ENCODE measurements at regions not wholly inside any gene's neighbourhood (a gene's known extent, or its start where the extent isn't known, plus 50 kb on each side); places are given as distances from the start of the nearest gene placed in this dataset.
"Not testable (repeated sequence)": the region's sequence is repeated elsewhere in the genome, so short reads cannot be mapped to it uniquely, and the experiment has no call there.

DNA sequence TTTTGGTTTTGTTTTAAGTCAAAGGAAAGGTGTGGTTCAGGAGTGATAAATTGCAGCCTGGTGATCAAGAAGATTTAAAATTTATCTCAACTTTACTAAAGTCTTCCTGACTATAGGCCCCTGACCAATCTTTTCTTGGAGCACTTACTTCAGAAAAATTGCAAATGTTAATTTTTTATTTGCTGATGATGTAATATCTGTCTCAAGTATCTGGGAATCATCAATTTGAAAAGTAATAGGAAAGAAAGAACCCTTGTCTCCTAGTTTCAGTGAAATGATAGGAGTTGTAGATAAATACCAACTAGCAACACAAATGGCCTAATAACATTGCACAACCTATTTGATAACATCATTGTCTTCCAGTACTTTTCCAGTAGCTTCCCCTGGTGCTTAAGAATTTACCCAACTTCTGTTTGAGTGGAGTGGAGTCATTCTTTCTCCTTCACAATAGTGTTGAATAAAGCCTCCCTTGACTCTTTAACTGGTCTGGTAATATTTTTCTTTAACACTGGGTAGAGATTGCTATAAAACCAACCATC is 648.3 kb upstream of the ADGRB3 start:
- no peak for DNase-seq

DNA sequence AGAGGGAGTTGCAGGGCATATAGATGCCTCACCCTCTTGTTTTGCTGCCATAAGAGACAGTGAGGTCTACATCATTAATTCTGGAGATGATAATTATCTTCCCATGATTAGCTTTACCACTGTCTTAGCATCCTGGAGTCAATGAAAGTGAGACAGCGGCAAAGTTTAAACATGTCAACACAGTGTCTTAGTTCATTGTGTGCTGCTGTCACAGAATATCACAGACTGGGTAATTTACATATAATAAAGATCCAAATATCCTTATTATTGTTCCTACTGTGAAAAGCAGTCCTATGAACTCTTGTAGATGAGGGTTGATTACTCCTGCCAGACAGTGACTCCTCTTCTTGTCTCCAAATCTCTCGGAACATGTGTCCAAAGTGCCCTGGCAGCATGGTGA is 658.6 kb upstream of the ADGRB3 start:
- DNase-seq: no peak

DNA sequence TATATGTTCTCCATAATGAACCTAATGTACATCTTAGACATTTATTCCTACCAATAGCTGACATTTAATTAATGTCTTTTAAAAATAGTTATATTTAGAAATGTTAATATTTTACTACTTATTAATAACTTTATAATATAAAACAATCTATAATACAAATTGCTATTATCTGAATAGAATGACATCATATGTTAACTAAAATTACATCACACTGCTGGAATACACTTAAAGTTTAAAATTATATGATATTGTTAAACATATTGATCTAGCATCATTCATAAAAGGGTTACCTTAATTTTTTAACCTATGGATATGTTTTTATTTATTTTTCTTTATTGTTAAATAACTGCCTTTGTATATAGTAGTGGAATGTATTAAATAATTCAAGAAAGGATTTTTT is 660.2 kb upstream of the ADGRB3 start:
- DNase-seq: no peak

DNA sequence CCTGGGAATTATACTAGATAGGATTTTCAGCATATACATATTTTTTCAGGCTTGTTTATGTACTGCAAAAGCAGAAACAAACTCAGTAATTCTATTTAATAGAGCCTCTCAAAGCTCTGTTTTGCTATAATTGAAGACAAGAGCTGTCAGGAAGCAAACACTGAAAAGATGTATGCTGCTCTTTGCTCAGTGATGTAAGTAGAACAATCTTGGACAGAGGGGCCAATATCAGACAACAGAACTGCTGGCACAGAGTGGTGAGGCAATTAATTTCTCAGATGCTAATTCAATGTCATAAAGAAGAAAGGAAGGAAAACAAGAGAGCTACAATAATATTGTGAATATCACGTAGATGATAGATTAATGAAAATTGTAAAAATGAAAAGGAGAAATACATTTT is 663.3 kb upstream of the ADGRB3 start:
- DNase-seq: no peak

DNA sequence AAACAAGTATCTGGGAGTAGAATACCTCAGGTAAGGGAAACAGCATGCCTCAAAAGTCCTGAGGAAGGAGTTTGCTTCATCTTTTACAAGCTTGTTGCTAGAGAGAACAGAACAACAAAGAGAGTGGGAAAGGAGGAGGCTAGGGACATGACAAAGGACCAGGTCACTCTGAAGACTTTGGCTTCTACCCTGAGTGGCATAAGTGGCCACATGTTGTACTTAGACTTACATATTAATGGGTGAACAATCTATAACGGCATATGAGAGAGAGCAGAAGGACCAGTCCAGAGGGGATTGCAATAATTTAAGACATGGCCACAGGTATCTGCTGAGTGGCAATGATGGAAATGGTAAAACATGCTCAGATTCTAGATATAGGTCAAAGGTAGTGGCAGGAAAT is 668.3 kb upstream of the ADGRB3 start:
- no peak for DNase-seq

DNA sequence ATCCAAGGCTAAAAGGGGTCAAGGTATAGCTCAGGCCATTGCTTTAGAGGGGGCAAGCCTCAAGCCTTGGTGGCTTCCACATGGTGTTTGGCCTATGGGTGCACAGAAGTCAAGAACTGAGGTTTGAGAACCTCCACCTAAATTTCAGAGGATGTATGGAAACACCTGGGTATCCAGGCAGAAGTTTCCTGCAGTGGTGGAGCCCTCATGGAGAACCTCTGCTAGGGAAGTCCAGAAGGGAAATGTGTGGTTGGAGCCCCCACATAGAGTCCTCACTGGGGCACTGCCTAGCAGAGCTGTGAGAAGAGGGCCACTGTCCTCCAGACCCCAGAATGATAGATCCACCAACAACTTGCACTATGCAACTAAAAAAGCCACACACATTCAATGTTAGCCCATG is 678.7 kb upstream of the ADGRB3 start:
- DNase-seq: no peak

DNA sequence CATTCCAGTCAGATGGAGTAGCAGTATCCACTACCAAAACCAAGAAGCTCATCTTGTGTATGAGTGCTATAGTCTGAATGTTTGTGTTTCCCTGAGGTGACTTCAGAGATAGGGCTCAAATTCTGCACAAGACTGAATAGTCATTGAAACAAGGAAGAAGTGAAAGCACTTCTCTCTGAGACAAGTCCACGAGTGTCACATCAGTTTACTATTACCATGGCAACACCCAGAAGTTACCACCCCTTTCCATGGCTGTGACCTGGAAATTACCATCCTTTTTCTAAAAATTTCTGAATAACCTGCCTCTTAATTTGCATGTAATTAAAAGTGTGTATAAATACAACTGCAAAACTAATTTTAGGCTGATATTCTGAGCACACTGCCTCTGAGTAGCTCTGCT is 682.1 kb upstream of the ADGRB3 start:
- DNase-seq: no peak

DNA sequence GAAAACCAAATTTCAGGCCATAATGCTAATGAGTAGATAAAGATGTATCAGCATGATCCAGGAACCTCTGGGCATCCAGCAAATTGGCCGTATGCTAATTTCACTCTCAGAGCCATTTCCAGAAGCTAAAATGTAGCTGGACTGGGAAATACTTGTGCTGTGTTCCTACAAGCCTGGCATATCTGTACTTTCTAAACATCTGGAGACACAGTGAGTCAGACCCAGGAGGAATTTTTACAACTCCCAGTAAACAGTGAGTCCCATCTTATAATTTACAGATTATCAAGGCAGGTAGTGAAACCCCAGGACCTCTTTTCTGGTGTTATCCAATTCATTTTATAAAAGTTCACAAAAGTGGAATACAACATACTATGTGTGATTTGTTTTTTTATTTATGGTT is 683.0 kb upstream of the ADGRB3 start:
- no peak for DNase-seq

DNA sequence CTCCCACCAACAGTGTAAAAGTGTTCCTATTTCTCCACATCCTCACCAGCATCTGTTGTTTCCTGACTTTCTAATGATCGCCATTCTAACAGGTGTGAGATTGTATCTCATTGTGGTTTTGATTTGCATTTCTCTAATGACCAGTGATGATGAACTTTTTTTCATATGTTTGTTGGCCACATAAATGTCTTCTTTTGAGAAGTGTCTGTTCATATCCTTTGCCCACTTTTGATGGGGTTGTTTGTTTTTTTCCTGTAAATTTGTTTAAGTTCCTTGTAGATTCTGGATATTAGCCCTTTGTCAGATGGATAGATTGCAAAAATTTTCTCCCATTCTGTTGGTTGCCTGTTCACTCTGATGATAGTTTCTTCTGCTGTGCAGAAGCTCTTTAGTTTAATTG is 687.3 kb upstream of the ADGRB3 start:
- DNase-seq: not testable (repeated sequence)

DNA sequence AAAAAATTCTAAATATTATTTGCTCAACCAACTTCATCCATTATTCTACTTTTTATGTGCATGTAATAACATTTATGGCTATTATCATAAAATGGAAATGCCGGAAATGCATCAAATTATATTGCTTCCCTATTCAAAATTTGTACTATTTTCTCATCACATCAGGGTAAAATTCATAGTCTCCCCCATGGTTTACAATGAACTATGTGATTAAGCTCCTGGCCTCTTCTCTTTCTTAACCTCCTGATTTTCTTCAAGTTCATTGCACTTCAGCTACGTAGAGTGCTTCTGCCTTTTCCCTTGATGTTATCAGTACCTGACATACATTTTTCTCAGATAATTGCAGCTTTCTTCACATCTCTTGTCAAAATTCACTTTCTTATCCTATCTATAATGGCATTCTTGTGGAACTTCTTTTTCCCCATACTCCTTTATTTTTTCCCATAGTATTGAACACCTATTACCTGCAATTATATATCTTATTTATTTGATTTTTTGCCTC is 699.1 kb upstream of the ADGRB3 start:
- no peak for DNase-seq

DNA sequence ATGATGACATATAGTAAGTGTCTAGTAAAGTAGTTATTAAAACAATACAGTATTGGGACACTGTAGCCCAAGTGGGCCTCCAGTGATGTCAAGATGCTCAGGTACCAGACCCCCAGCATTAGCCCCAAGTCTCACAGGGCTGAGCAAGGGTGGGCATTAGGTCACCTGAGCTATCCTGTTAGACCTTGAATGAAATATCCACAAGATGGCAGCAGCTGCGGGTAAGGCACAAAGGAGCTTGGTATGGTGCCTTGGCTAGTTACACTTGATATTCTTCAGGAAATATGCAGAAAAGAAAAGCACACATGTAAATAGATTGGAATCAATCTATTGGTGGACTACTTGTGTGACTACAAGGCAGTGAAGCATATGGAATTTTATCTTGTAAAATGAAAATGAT is 701.8 kb upstream of the ADGRB3 start:
- no peak for DNase-seq

DNA sequence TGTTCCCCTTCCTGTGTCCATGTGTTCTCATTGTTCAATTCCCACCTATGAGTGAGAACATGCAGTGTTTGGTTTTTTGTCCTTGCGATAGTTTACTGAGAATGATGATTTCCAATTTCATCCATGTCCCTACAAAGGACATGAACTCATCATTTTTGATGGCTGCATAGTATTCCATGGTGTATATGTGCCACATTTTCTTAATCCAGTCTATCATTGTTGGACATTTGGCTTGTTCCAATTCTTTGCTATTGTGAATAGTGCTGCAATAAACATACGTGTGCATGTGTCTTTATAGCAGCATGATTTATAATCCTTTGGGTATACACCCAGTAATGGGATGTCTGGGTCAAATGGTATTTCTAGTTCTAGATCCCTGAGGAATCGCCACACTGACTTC is 712.5 kb upstream of the ADGRB3 start:
- not testable (repeated sequence) for DNase-seq

DNA sequence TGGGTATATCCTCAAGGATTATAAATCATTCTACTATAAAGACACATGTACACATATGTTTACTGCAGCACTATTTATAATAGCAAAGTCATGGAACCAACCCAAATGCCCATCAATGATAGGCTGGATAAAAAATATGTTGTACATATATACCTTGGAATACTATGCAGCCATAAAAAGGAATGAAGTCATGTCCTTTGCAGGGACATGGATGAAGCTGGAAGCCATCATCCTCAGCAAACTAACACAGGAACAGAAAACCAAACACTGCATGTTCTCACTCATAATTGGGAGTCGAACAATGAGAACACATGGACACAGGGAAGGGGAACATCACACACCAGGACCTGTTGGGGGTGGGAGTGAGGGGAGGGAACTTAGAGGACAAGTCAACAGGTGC is 715.0 kb upstream of the ADGRB3 start:
- not testable (repeated sequence) for DNase-seq

DNA sequence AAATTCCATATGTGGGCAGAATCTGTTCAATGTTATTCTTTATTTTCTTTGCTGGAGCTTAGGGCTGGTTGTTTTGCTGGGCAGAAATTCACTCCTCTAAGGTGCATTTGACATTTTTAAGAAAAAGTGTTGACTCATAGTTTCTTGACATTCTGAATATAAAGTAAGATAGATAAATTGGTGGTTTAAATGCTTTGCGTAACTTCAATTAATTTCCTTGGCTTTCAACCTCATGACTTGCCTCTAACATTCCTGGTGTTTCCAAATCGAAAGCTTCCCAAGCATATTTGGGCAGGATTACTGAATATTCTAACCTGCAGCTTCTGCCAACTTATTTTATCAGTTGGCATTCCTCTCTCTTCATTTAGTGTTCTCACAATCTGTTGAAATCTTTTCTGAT is 718.7 kb upstream of the ADGRB3 start:
- DNase-seq: no peak

DNA sequence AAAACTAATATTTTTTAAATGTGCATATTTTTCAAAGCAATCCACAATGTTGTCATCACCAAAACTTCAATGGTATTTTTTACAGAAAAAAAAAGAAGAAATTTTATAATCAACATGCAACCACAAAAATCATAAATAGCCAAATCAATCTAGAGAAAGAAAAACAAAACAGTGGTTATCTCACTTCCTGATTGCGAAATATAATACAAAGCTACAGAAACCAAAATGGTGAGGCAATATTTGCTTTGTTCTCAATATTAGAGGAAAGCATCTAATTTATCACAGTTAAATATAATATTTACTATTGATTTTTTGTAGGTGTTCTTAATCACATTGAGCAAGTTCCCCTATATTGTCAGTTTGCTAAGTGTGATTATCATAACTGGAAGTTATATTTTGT is 720.7 kb upstream of the ADGRB3 start:
- DNase-seq: no peak

DNA sequence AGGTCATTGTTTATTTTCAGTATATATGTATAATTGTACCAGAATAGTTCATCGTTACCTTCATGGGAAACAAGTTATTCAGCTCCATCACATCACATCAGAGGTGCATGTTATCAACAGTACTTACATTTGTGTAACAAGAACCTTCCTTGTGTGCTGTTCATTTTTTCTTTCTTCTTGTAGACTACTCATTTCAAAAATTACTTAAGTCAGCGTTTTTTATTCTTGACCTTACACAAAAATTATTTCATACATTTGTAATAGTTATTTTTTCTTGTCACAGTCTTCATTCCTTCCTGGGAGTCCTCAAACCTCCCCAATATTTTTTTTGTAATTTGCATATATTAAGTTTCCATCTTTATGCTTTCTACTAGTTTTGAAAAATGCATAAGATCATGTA is 725.7 kb upstream of the ADGRB3 start:
- DNase-seq: no peak

DNA sequence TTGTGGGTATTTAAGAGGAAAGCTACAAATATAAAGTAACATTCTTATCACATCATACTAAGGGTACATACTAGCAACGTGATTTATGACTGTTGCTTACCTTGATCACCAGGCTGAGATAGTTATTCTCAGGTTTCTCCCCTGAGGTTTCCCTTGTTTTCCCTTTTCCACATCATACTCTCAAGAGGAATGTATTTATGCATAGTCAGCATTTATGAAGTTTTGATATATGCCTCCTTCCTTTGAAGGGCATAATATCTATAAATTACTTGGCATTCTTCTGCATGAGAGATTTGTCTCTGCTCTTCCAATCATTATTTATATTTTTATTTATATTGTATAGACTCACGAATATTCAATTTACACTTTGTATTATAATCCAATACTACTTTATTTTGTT is 726.7 kb upstream of the ADGRB3 start:
- no peak for DNase-seq

DNA sequence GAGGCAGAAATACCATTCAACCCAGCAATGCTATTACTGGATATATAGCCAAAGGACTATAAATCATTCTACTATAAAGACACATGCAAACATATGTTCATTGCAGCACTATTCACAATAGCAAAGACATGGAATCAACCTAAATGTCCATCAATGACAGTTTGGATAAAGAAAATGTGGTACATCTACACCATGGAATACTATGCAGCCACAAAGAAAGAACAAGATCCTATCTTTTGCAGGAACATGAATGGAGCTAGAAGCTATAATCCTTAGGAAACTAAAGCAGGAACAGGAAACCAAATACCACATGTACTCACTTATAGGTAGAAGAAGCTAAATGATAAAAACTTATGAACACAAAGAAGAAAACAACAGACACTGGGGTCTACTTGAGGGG is 730.3 kb upstream of the ADGRB3 start:
- DNase-seq: not testable (repeated sequence)

DNA sequence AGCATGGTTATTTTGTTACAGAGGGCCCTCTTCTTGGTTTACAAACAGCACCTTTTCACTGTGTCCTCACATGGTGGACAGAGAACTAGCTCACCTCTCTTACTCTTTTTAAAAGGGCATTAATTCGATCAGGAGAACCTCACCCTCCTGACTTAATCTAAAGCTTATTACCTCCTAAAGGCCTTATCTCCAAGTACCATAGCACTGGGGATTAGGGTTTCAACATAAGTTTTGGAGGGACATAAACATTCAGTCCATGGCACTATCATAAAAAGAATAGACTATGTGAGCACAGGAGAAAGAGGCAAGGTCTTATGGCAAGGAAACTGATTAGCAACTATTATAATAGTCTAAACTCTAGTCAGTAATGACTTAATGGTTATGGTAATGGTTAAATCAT is 736.2 kb upstream of the ADGRB3 start:
- DNase-seq: no peak

DNA sequence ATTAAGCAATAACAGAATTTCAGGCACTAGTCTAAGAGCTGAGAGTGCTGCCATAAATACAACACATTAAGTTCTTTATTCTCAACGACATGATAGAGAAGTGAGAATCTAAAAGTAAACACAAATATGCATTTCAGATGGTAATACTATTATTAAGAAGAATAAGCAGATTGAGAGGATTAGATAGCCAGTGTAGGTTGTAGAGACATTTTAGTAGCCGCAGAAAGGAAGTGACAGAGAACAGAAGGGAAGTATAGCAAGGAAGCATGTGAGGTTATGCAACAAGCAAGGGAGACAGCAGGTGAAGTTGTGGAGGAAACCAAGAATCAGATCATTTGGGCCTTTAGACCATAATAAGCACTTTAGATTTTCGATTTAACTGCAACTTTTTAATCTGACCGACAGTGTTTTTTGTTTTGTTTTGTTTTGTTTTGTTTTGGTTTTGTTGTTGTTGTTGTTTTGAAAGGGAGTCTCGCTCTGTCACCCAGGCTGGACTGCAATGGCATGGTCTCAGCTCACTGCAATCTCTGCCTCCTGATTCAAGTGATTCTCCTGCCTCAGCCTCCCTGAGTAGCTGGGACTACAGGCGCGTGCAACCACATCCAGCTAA is 737.0 kb upstream of the ADGRB3 start:
- DNase-seq: no peak

DNA sequence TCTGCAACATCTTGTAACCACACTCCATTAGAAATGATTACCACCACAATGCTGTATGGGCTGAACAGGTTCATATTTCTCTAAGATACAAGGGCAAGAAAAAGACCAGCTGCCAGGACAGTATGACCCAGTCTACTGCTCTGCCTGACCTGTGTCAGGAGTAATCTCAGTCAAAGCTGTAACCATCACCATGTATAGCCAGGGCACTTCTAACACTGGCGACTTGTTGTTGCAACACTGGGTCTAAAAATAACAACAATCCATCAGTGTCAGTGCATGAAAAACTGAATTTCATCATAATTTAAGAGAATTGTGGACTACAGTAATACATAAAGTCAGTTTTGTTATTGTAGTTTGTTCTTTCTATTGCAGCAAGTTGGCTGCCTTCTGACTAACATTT is 738.6 kb upstream of the ADGRB3 start:
- DNase-seq: no peak

DNA sequence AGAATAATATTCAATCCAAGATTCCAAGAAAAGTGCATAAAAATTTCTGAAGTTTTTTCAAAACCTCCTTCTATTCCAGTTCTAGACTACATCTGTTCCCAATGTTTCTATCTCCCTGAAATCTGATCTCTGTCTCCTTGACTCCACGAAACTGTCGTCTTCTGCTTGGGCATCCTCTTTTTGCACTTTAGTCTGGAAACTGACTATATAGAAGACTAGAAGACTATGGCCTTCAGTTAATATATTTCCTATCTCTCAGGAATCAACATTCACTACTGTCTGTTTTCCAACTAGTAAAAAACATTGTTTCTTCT is 745.4 kb upstream of the ADGRB3 start:
- no peak for DNase-seq

DNA sequence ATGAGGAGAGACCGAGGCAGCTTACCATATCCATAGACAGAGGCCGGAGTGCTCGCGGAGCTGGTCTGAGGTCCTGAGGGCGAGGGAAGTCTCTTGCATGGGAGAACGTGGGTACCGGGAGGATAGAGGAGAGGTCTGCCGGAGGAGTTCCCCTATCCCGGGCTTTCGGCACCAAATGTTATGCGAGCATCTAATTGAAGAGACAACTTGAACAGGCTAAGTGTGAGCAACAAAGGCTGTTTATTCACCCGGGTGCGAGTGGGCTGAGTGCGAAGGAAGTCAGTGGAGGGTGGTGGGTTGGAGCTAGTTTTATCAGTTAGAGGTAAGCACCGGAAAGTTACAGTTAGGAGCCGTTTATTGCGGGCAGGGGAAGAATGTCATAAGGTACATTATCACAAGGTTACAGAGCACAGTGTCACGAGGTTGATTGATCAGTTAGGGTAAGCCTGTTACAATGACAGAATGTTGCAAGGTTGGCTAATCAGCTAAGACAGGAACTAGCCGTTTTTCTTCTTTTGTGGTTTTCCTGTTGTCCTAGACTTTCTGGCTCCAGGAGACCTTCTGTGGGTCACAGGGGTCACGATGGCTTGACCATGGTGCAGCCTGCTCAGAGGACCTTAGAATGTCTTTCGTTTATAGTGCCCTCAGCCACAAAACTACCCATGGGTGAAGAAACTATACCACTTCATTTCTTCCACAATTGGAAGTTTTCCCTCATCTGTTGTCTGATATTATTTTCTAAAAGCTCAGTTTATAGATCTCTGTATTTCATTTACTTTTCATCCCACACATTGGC is 746.0 kb upstream of the ADGRB3 start:
- DNase-seq: no peak

DNA sequence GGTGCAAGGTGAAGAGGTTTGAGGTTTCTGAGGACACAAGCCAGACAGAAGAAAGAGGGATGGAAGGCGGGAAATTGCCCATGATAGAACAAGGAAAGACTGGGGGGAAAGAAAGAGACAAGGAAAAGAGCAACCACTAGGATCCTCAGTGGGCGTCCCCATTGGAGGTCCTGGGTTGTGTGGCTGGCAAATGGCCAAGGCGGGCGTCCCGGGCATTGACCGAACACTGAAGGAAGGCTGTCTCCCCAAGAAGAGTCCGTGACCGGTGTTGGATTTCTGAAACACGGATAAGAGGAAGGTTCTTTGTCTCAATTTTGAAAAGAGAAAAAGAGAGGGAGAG is 746.6 kb upstream of the ADGRB3 start:
- DNase-seq: no peak

All from SHP77 treated with DMSO at 0.1 percent for 48 hours (cell line).